ENCODE measurements at regions not wholly inside any gene's neighbourhood (a gene's known extent, or its start where the extent isn't known, plus 50 kb on each side); places are given as distances from the start of the nearest gene placed in this dataset.

GRCh38 chr12:33111850-33112249, 215.3 kb upstream of the PKP2 start:
- TF ChIP-seq CTCF (IDR thresholded peaks at IDR 0.05) (no peak), POLR2A (IDR thresholded peaks at IDR 0.05) (no peak)
